IPS DF 6.9 (cell line): ENCODE measurements at regions not wholly inside any gene's neighbourhood (a gene's known extent, or its start where the extent isn't known, plus 50 kb on each side); places are given as distances from the start of the nearest gene placed in this dataset.

ENCODE experiments used
- DNase-seq: peaks from one replicate; pipeline ENCODE4 v3.0.0-alpha.2; 2013; ENCODE audit warnings: low read depth, low spot score
- H3K27ac ChIP-seq: one replicate; pipeline ENCODE4 v1.5.1; 2013; ENCODE audit warnings: low read length, control low read depth
- H3K27me3 ChIP-seq: 2 replicates; pipeline ENCODE4 v1.6.1; 2013; ENCODE audit warnings: mild to moderate bottlenecking, low read length; ENCODE audit not compliant: control insufficient read depth, insufficient read depth
- H3K36me3 ChIP-seq: 2 replicates; pipeline ENCODE4 v1.6.1; 2013; ENCODE audit warnings: low read length; ENCODE audit not compliant: control insufficient read depth, insufficient read depth
- H3K4me1 ChIP-seq: 2 replicates; pipeline ENCODE4 v1.6.1; 2013; ENCODE audit warnings: low read length; ENCODE audit not compliant: control insufficient read depth, insufficient read depth
- H3K4me3 ChIP-seq: 2 replicates; pipeline ENCODE4 v1.5.1; 2013; ENCODE audit warnings: mild to moderate bottlenecking, low read length
- H3K9me3 ChIP-seq: 2 replicates; pipeline ENCODE4 v1.6.1; 2013; ENCODE audit warnings: low read length, inconsistent platforms; ENCODE audit not compliant: control insufficient read depth, insufficient read depth
- WGBS: extraction: QIAGEN DNeasy Blood & Tissue Kit; methylation state at CpG from one replicate; pipeline ENCODE4 v1.1.7; 2013; ENCODE audit warnings: mixed read lengths, missing lambda C conversion rate; ENCODE audit not compliant: insufficient read length, insufficient coverage; 5-methylcytosine and 5-hydroxymethylcytosine counted together

GRCh38 chr6:5930143-5930770 lies 76.5 kb downstream of the NRN1 start:
- no peaks in the 10 kb centered on the region for H3K27me3 ChIP-seq
- WGBS = no CpG with 5 or more reads among the region's 4 CpGs
- DNase-seq = no peak
- no peaks in the 10 kb centered on the region for H3K4me1 ChIP-seq
- H3K27ac ChIP-seq = no peak overlapping the region
- H3K9me3 ChIP-seq = no peaks in the 10 kb centered on the region
- H3K36me3 ChIP-seq = no peaks in the 10 kb centered on the region
- no peak overlapping the region for H3K4me3 ChIP-seq

GRCh38 chr6:5923840-5924239 lies 82.9 kb downstream of the NRN1 start:
- DNase-seq = no peak
- Histone ChIP-seq H3K9me3 (no peaks in the 10 kb centered on the region), H3K27me3 (no peaks in the 10 kb centered on the region), H3K4me3 (no peak overlapping the region), H3K4me1 (no peaks in the 10 kb centered on the region), H3K27ac (no peak overlapping the region), H3K36me3 (no peaks in the 10 kb centered on the region)
- no CpG with 5 or more reads among the region's 4 CpGs for WGBS

GRCh38 chr6:5922230-5922629 lies 84.5 kb downstream of the NRN1 start:
- H3K4me1 ChIP-seq = no peaks in the 10 kb centered on the region
- no peaks in the 10 kb centered on the region for H3K36me3 ChIP-seq
- DNase-seq = no peak
- no peaks in the 10 kb centered on the region for H3K27me3 ChIP-seq
- WGBS = no CpG with 5 or more reads among the region's 4 CpGs
- no peak overlapping the region for H3K4me3 ChIP-seq
- no peaks in the 10 kb centered on the region for H3K9me3 ChIP-seq
- H3K27ac ChIP-seq = no peak overlapping the region

- Histone ChIP-seq H3K36me3 (no peaks in the 10 kb centered on the region), H3K4me1 (no peaks in the 10 kb centered on the region), H3K27me3 (no peaks in the 10 kb centered on the region), H3K4me3 (no peak overlapping the region), H3K9me3 (no peaks in the 10 kb centered on the region), H3K27ac (no peak overlapping the region)
- DNase-seq = no peak
- no CpG with 5 or more reads among the region's 5 CpGs for WGBS
These were observed 97.0 kb downstream of the NRN1 start for GRCh38 chr6:5909721-5910120.

GRCh38 chr6:5906842-5907241 lies 99.9 kb downstream of the NRN1 start:
- no peaks in the 10 kb centered on the region for H3K9me3 ChIP-seq
- no peaks in the 10 kb centered on the region for H3K27me3 ChIP-seq
- no peak overlapping the region for H3K27ac ChIP-seq
- no peak for DNase-seq
- WGBS = no CpG with 5 or more reads among the region's 1 CpG
- H3K36me3 ChIP-seq = no peaks in the 10 kb centered on the region
- no peak overlapping the region for H3K4me3 ChIP-seq
- no peaks in the 10 kb centered on the region for H3K4me1 ChIP-seq

GRCh38 chr6:5906340-5906670 lies 100.4 kb downstream of the NRN1 start:
- H3K4me3 ChIP-seq = no peak overlapping the region
- no peaks in the 10 kb centered on the region for H3K4me1 ChIP-seq
- no peak for DNase-seq
- no peak overlapping the region for H3K27ac ChIP-seq
- H3K27me3 ChIP-seq = no peaks in the 10 kb centered on the region
- H3K9me3 ChIP-seq = no peaks in the 10 kb centered on the region
- WGBS = no CpG with 5 or more reads among the region's 1 CpG
- H3K36me3 ChIP-seq = no peaks in the 10 kb centered on the region

GRCh38 chr6:5905431-5906339 lies 101.0 kb downstream of the NRN1 start:
- Histone ChIP-seq H3K9me3 (no peaks in the 10 kb centered on the region), H3K4me3 (no peak overlapping the region), H3K36me3 (no peaks in the 10 kb centered on the region), H3K4me1 (no peaks in the 10 kb centered on the region), H3K27ac (no peak overlapping the region), H3K27me3 (no peaks in the 10 kb centered on the region)
- WGBS = no CpG with 5 or more reads among the region's 18 CpGs
- DNase-seq = no peak

- H3K4me1 ChIP-seq = no peaks in the 10 kb centered on the region
- H3K9me3 ChIP-seq = no peaks in the 10 kb centered on the region
- H3K27ac ChIP-seq = no peak overlapping the region
- no peaks in the 10 kb centered on the region for H3K27me3 ChIP-seq
- WGBS = no CpG with 5 or more reads among the region's 4 CpGs
- no peaks in the 10 kb centered on the region for H3K36me3 ChIP-seq
- H3K4me3 ChIP-seq = no peak overlapping the region
- no peak for DNase-seq
These were observed 102.2 kb downstream of the NRN1 start for GRCh38 chr6:5904532-5904931.

- H3K4me3 ChIP-seq = no peak overlapping the region
- H3K9me3 ChIP-seq = no peaks in the 10 kb centered on the region
- no peaks in the 10 kb centered on the region for H3K36me3 ChIP-seq
- H3K4me1 ChIP-seq = no peaks in the 10 kb centered on the region
- no CpG with 5 or more reads among the region's 4 CpGs for WGBS
- H3K27me3 ChIP-seq = no peaks in the 10 kb centered on the region
- no peak for DNase-seq
- H3K27ac ChIP-seq = no peak overlapping the region
These were observed 107.3 kb downstream of the NRN1 start for GRCh38 chr6:5899216-5900045.

- Histone ChIP-seq H3K9me3 (no peaks in the 10 kb centered on the region), H3K4me1 (no peaks in the 10 kb centered on the region)
- WGBS = no CpG with 5 or more reads among the region's 8 CpGs
These were observed 108.2 kb downstream of the NRN1 start for GRCh38 chr6:5898563-5898962.

More at GRCh38 chr6:5898563-5898962, 108.2 kb downstream of the NRN1 start:
- Histone ChIP-seq H3K27me3 (no peaks in the 10 kb centered on the region), H3K4me3 (no peak overlapping the region), H3K27ac (no peak overlapping the region), H3K36me3 (no peaks in the 10 kb centered on the region)
- no peak for DNase-seq
